NCI-H2171 (cell line): ENCODE measurements at regions not wholly inside any gene's neighbourhood (a gene's known extent, or its start where the extent isn't known, plus 50 kb on each side); places are given as distances from the start of the nearest gene placed in this dataset.
"Not testable (repeated sequence)": the region's sequence is repeated elsewhere in the genome, so short reads cannot be mapped to it uniquely, and the experiment has no call there.

Source experiments
- DNase-seq: peaks from one replicate; lab custom pipeline; 2025; lab: John Stamatoyannopoulos, UW

GRCh38 chr1:199449221-199449620, 578.3 kb upstream of the NR5A2 start:
- no peak for DNase-seq

GRCh38 chr1:199449681-199450080, 577.8 kb upstream of the NR5A2 start:
- no peak for DNase-seq

GRCh38 chr1:199452627-199453026, 574.9 kb upstream of the NR5A2 start:
- DNase-seq: no peak

GRCh38 chr1:199453723-199454122, 573.8 kb upstream of the NR5A2 start:
- DNase-seq: no peak

GRCh38 chr1:199460933-199461332, 566.6 kb upstream of the NR5A2 start:
- DNase-seq: no peak

- peak; percentile 7 for DNase-seq
Observed at GRCh38 chr1:199463521-199464127, 563.9 kb upstream of the NR5A2 start.

GRCh38 chr1:199466961-199467360, 560.5 kb upstream of the NR5A2 start:
- DNase-seq: no peak

- no peak for DNase-seq
Observed at GRCh38 chr1:199472018-199472417, 555.5 kb upstream of the NR5A2 start.

GRCh38 chr1:199472978-199473377, 554.5 kb upstream of the NR5A2 start:
- no peak for DNase-seq

- DNase-seq: no peak
Observed at GRCh38 chr1:199474738-199475137, 552.8 kb upstream of the NR5A2 start.

GRCh38 chr1:199482426-199482825, 545.1 kb upstream of the NR5A2 start:
- no peak for DNase-seq

- no peak for DNase-seq
Observed at GRCh38 chr1:199489594-199489993, 537.9 kb upstream of the NR5A2 start.

GRCh38 chr1:199490769-199491527, 536.6 kb upstream of the NR5A2 start:
- peak; percentile 20 for DNase-seq

- DNase-seq: no peak
Observed at GRCh38 chr1:199495432-199495831, 532.1 kb upstream of the NR5A2 start.

GRCh38 chr1:199498802-199499201, 528.7 kb upstream of the NR5A2 start:
- DNase-seq: not testable (repeated sequence)

- no peak for DNase-seq
Observed at GRCh38 chr1:199508072-199508471, 519.4 kb upstream of the NR5A2 start.

GRCh38 chr1:199508653-199509052, 518.9 kb upstream of the NR5A2 start:
- no peak for DNase-seq

- no peak for DNase-seq
Observed at GRCh38 chr1:199509456-199509855, 518.1 kb upstream of the NR5A2 start.

GRCh38 chr1:199510314-199510713, 517.2 kb upstream of the NR5A2 start:
- no peak for DNase-seq

- DNase-seq: no peak
Observed at GRCh38 chr1:199512037-199512710, 515.3 kb upstream of the NR5A2 start.

GRCh38 chr1:199515261-199515660, 512.2 kb upstream of the NR5A2 start:
- no peak for DNase-seq

- no peak for DNase-seq
Observed at GRCh38 chr1:199522338-199522737, 505.2 kb upstream of the NR5A2 start.

GRCh38 chr1:199522936-199523335, 504.6 kb upstream of the NR5A2 start:
- DNase-seq: no peak
